Liver (tissue), 8 donors: ENCODE measurements at regions not wholly inside any gene's neighbourhood (a gene's known extent, or its start where the extent isn't known, plus 50 kb on each side); places are given as distances from the start of the nearest gene placed in this dataset.

Experiments
- DNase-seq: peaks from one replicate; pipeline ENCODE4 v3.0.0-alpha.2; 2017; ENCODE audit warnings: low spot score
- H3K27ac ChIP-seq, 2 donors: one replicate each; pipeline ENCODE4 v1.7.0; 2013; ENCODE audit warnings: inconsistent platforms in 2 of 2, low read length in 2 of 2, control low read depth in 1 of 2, low read depth in 1 of 2, mild to moderate bottlenecking in 1 of 2
- H3K27me3 ChIP-seq, 4 donors: one replicate each; pipeline versions ENCODE4 v1.6.1 to v1.7.0; 2013; ENCODE audit warnings: low read length in 3 of 4, inconsistent platforms in 1 of 4, mild to moderate bottlenecking in 1 of 4, moderate library complexity in 1 of 4; ENCODE audit not compliant: control insufficient read depth in 4 of 4, insufficient read depth in 4 of 4
- H3K36me3 ChIP-seq, 4 donors: one replicate each; pipeline versions ENCODE4 v1.6.1 to v1.7.0; 2013; ENCODE audit warnings: low read length in 3 of 4, mild to moderate bottlenecking in 3 of 4, low read depth in 1 of 4, moderate library complexity in 1 of 4; ENCODE audit not compliant: control insufficient read depth in 4 of 4, insufficient read depth in 3 of 4
- H3K4me1 ChIP-seq, 4 donors: one replicate each; pipeline versions ENCODE4 v1.6.1 to v1.7.0; 2013; ENCODE audit warnings: low read length in 3 of 4, mild to moderate bottlenecking in 3 of 4, moderate library complexity in 1 of 4; ENCODE audit not compliant: control insufficient read depth in 4 of 4, insufficient read depth in 4 of 4
- H3K4me3 ChIP-seq, 3 donors: one replicate each; pipeline versions ENCODE4 v1.6.1 to v1.7.0; 2013; ENCODE audit warnings: low read length in 3 of 3, control low read depth in 1 of 3, low read depth in 1 of 3, mild to moderate bottlenecking in 1 of 3
- H3K9ac ChIP-seq, 2 donors: one replicate each; pipeline ENCODE4 v1.7.0; 2013; ENCODE audit warnings: low read length in 2 of 2, mild to moderate bottlenecking in 2 of 2, moderate library complexity in 2 of 2, control low read depth in 1 of 2, low read depth in 1 of 2
- H3K9me3 ChIP-seq, 4 donors: one replicate each; pipeline versions ENCODE4 v1.6.1 to v1.7.0; 2013; ENCODE audit warnings: low read length in 3 of 4; ENCODE audit not compliant: control insufficient read depth in 4 of 4
- CTCF ChIP-seq: fragments of 150-350 bp; IDR thresholded peaks from 2 replicates; pipeline ENCODE4 v1.5.1; 2017; ENCODE audit warnings: improper control_type of control experiment, low read depth, low read length; ENCODE audit not compliant: missing input control
- EGR1 ChIP-seq, 2 donors: IDR thresholded peaks; 2 replicates each; pipeline ENCODE4 v1.6.1; 2016 to 2018; ENCODE audit warnings: antibody characterized with exemption in 2 of 2, low read depth in 2 of 2
- FOXA2 ChIP-seq: IDR thresholded peaks from 2 replicates; pipeline ENCODE4 v1.6.1; 2016; ENCODE audit warnings: antibody characterized with exemption
- GABPA ChIP-seq, 2 donors: IDR thresholded peaks in 1 of 2; conservative IDR thresholded peaks in 1 of 2; 2 replicates each; pipeline ENCODE4 v1.6.1; 2016; ENCODE audit warnings: antibody characterized with exemption in 2 of 2, mild to moderate bottlenecking in 1 of 2, moderate library complexity in 1 of 2
- HNF4A ChIP-seq, 2 donors: conservative IDR thresholded peaks; 2 replicates each; pipeline ENCODE4 v1.6.1; 2016; ENCODE audit warnings: antibody characterized with exemption in 2 of 2, mild to moderate bottlenecking in 2 of 2
- HNF4G ChIP-seq: IDR thresholded peaks from 2 replicates; pipeline ENCODE4 v1.6.1; 2016; ENCODE audit warnings: antibody characterized with exemption
- JUND ChIP-seq, 2 donors: IDR thresholded peaks; 2 replicates each; pipeline ENCODE4 v1.6.1; 2016; ENCODE audit warnings: antibody characterized with exemption in 2 of 2
- MAX ChIP-seq: IDR thresholded peaks from 2 replicates; pipeline ENCODE4 v1.6.1; 2016; ENCODE audit warnings: antibody characterized with exemption
- NR2F2 ChIP-seq: IDR thresholded peaks from 2 replicates; pipeline ENCODE4 v1.6.1; 2016; ENCODE audit warnings: antibody characterized with exemption
- RAD21 ChIP-seq, 2 donors: IDR thresholded peaks; 2 replicates each; pipeline ENCODE4 v1.6.1; 2016; ENCODE audit warnings: antibody characterized with exemption in 2 of 2, mild to moderate bottlenecking in 2 of 2
- RXRA ChIP-seq, 2 donors: IDR thresholded peaks; 2 replicates each; pipeline ENCODE4 v1.6.1; 2017 to 2018; ENCODE audit warnings: antibody characterized with exemption in 2 of 2, mild to moderate bottlenecking in 1 of 2
- SP1 ChIP-seq: IDR thresholded peaks from 2 replicates; pipeline ENCODE4 v1.6.1; 2018; ENCODE audit warnings: antibody characterized with exemption, mild to moderate bottlenecking
- YY1 ChIP-seq: IDR thresholded peaks from 2 replicates; pipeline ENCODE4 v1.6.1; 2016; ENCODE audit warnings: antibody characterized with exemption, mild to moderate bottlenecking
- ZBTB33 ChIP-seq: IDR thresholded peaks from 2 replicates; pipeline ENCODE4 v1.6.1; 2016; ENCODE audit warnings: antibody characterized with exemption
- WGBS: extraction: QIAGEN DNeasy Blood & Tissue Kit; methylation state at CpG from one replicate; pipeline ENCODE4 v1.1.7; 2013; 5-methylcytosine and 5-hydroxymethylcytosine counted together
- TF ChIP-seq, protein P1 (sequence below): IDR thresholded peaks from 2 replicates; pipeline ENCODE4 v1.6.1; 2016; ENCODE audit warnings: antibody characterized with exemption, mild to moderate bottlenecking
- donor health status: healthy.
- donor health status: healthy.
- donor health status: healthy.
- donor health status: healthy.
- donor health status: healthy.

DNA sequence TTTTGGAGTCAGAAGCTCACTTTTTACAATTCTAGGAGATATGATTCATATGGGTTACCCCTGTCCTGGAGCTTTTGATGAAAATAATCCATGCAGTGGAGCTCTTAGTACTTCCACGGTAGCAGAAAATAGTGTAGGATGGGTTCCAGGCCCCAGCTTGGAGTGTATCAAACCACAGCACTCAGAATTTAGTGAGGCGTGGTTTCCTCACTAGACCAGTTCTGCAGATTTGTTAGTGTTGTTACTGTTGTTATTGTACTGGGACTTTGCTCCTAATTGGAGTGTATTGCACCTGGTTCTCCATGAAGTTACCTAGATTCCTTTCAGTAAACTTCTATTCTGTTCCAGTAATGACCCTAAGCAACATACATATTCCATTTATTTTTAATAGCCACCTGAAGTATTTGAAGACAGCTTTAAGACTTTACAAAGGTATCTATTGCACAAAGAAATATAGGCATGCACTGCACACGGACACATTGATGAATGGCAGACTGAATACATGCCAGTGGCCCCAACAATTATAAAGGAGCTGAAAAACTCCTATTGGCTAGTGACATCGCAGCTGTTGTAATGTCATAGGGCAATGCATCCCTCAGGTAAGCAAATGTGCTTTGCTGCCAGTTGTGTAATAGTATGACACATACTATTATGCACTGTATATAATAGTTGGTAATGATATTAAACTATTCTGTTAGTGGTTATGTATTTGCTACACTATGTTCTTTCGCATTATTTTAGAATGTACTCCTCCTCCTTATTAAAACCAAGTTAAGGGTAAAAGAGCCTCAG, 1058.0 kb downstream of the KCNT2 start:
- WGBS, result 84% methylated on average over 5 of the region's 5 CpGs

DNA sequence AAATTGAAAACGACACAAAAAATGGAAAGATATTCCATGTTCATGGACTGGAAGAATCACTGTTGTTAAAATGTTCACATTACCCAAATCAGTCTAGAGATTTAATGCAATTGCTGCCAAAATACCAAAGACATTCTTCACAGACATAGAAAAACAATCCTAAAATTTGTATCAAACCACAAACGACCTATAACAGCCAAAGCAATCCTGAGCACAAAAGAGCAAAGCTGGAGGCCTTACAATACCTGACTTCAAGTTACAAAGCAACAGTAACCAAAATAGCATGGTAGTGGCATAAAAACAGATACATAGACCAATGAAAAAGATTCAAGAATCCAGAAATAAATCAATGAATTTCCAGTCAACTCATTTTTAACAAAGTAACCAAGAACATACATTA, 1077.3 kb downstream of the KCNT2 start:
- H3K36me3 ChIP-seq, result no peaks in the 10 kb centered on the region
- no peak overlapping the region for H3K4me3 ChIP-seq
- no peaks in the 10 kb centered on the region for H3K9me3 ChIP-seq
- H3K4me1 ChIP-seq, result no peaks in the 10 kb centered on the region
- H3K9ac ChIP-seq, result no peak overlapping the region
- DNase-seq, result no peak
- no peaks in the 10 kb centered on the region for H3K27me3 ChIP-seq
- no peak overlapping the region for H3K27ac ChIP-seq
- TF ChIP-seq, protein P1, sequence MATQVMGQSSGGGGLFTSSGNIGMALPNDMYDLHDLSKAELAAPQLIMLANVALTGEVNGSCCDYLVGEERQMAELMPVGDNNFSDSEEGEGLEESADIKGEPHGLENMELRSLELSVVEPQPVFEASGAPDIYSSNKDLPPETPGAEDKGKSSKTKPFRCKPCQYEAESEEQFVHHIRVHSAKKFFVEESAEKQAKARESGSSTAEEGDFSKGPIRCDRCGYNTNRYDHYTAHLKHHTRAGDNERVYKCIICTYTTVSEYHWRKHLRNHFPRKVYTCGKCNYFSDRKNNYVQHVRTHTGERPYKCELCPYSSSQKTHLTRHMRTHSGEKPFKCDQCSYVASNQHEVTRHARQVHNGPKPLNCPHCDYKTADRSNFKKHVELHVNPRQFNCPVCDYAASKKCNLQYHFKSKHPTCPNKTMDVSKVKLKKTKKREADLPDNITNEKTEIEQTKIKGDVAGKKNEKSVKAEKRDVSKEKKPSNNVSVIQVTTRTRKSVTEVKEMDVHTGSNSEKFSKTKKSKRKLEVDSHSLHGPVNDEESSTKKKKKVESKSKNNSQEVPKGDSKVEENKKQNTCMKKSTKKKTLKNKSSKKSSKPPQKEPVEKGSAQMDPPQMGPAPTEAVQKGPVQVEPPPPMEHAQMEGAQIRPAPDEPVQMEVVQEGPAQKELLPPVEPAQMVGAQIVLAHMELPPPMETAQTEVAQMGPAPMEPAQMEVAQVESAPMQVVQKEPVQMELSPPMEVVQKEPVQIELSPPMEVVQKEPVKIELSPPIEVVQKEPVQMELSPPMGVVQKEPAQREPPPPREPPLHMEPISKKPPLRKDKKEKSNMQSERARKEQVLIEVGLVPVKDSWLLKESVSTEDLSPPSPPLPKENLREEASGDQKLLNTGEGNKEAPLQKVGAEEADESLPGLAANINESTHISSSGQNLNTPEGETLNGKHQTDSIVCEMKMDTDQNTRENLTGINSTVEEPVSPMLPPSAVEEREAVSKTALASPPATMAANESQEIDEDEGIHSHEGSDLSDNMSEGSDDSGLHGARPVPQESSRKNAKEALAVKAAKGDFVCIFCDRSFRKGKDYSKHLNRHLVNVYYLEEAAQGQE, result no peak
- TF ChIP-seq YY1 (no peak), RAD21 (IDR thresholded peaks at IDR 0.05) (no peak), RXRA (IDR thresholded peaks at IDR 0.05) (no peak), ZBTB33 (no peak), JUND (IDR thresholded peaks at IDR 0.05) (no peak), SP1 (no peak), HNF4G (no peak), EGR1 (IDR thresholded peaks at IDR 0.05; ENCODE audit: low read depth in 2 of 2) (no peak), GABPA (IDR thresholded peaks at IDR 0.05 in 1 of 2, conservative IDR thresholded peaks at IDR 0.05 in 1 of 2) (no peak), NR2F2 (no peak), FOXA2 (no peak), HNF4A (conservative IDR thresholded peaks at IDR 0.05) (no peak), MAX (no peak), CTCF (no peak)
- 53% methylated on average over 2 of the region's 2 CpGs for WGBS

More for the DNA sequence above, 1058.0 kb downstream of the KCNT2 start:
- Histone ChIP-seq H3K27ac (no peak overlapping the region), H3K36me3 (no peaks in the 10 kb centered on the region), H3K4me3 (no peak overlapping the region), H3K9ac (no peak overlapping the region), H3K27me3 (no peaks in the 10 kb centered on the region), H3K9me3 (no peaks in the 10 kb centered on the region), H3K4me1 (no peaks in the 10 kb centered on the region)
- DNase-seq, result no peak
- TF ChIP-seq RAD21 (IDR thresholded peaks at IDR 0.05) (no peak), JUND (IDR thresholded peaks at IDR 0.05) (no peak), EGR1 (IDR thresholded peaks at IDR 0.05; ENCODE audit: low read depth in 2 of 2) (no peak), HNF4A (conservative IDR thresholded peaks at IDR 0.05) (no peak), HNF4G (no peak), CTCF (no peak)
